ENCODE measurements at regions not wholly inside any gene's neighbourhood (a gene's known extent, or its start where the extent isn't known, plus 50 kb on each side); places are given as distances from the start of the nearest gene placed in this dataset.

GRCh38 chr12:123037791-123038190 lies 57.3 kb downstream of the ARL6IP4 start:
- no peak for TF ChIP-seq CTCF (IDR thresholded peaks at IDR 0.05)
- TF ChIP-seq POLR2A (IDR thresholded peaks at IDR 0.05), result no peak
